Left lung (tissue), 4 donors: ENCODE measurements at regions not wholly inside any gene's neighbourhood (a gene's known extent, or its start where the extent isn't known, plus 50 kb on each side); places are given as distances from the start of the nearest gene placed in this dataset.
"Not testable (repeated sequence)": the region's sequence is repeated elsewhere in the genome, so short reads cannot be mapped to it uniquely, and the experiment has no call there.

Experiments
- ATAC-seq: fragments of 200-7000 bp; cut with Tn5 transposase; one replicate; pipeline ENCODE4 v1.9.1; 2020; ENCODE audit warnings: moderate library complexity
- DNase-seq, 4 donors: peaks; one replicate each; pipeline ENCODE4 v3.0.0-alpha.2; 2013 to 2020
- H3K27ac ChIP-seq, 2 donors: fragments of 200-600 bp; sonication (generic) in 1 of 2; one replicate each; pipeline versions ENCODE4 v1.5.0 to v1.8.0; 2020 to 2021
- H3K27me3 ChIP-seq, 2 donors: fragments of 200-600 bp; sonication (generic) in 1 of 2; one replicate each; pipeline versions ENCODE4 v1.5.0 to v1.8.0; 2020 to 2021
- H3K36me3 ChIP-seq, 2 donors: fragments of 200-600 bp; sonication (generic) in 1 of 2; one replicate each; pipeline versions ENCODE4 v1.5.0 to v1.8.0; 2020 to 2021
- H3K4me1 ChIP-seq, 2 donors: fragments of 200-600 bp; one replicate each; pipeline ENCODE4 v1.8.0; 2021
- H3K4me3 ChIP-seq, 2 donors: fragments of 200-600 bp; sonication (generic) in 1 of 2; one replicate each; pipeline versions ENCODE4 v1.5.0 to v1.8.0; 2020 to 2021; ENCODE audit warnings: mild to moderate bottlenecking in 1 of 2
- H3K9me3 ChIP-seq, 2 donors: fragments of 200-600 bp; sonication (generic) in 1 of 2; one replicate each; pipeline versions ENCODE4 v1.5.0 to v1.8.0; 2020 to 2021
- CTCF ChIP-seq, 2 donors: fragments of 200-600 bp; sonication (generic) in 1 of 2; IDR thresholded peaks; one replicate each; pipeline versions ENCODE4 v1.5.0 to v1.8.0; 2021; ENCODE audit warnings: antibody characterized with exemption in 2 of 2
- intact Hi-C, 2 donors: fragments of 100-400 bp; cut with DNase I; formaldehyde crosslinking; loops; one replicate each; pipeline versions ENCODE4 v1.11.2 to v1.14.2; 2022
- donor health status: DM: no; HTN: yes; CAD: no.
- donor health status: DM: no; HTN: no; CAD: no.

- Histone ChIP-seq H3K27me3 (peaks cover 3 to 90% of the 10 kb centered on the region in 2 donors), H3K4me3 (no peak overlapping the region), H3K36me3 (no peaks in the 10 kb centered on the region), H3K4me1 (no peaks in the 10 kb centered on the region), H3K27ac (no peak overlapping the region), H3K9me3 (no peaks in the 10 kb centered on the region)
- intact Hi-C loops, result no loop called here
- ATAC-seq (no peak), DNase-seq (no peak)
- no peak for TF ChIP-seq CTCF (IDR thresholded peaks at IDR 0.05)
Observed at GRCh38 chr1:29387210-29387609, 150.9 kb downstream of the PTPRU start.

GRCh38 chr1:29386453-29386852, 150.1 kb downstream of the PTPRU start:
- ATAC-seq, intact Hi-C loops, H3K4me1 ChIP-seq, H3K4me3 ChIP-seq, H3K27ac ChIP-seq, H3K9me3 ChIP-seq, DNase-seq, H3K36me3 ChIP-seq: not testable (repeated sequence)
- H3K27me3 ChIP-seq, result peaks cover 3 to 90% of the 10 kb centered on the region in 2 donors

DNA sequence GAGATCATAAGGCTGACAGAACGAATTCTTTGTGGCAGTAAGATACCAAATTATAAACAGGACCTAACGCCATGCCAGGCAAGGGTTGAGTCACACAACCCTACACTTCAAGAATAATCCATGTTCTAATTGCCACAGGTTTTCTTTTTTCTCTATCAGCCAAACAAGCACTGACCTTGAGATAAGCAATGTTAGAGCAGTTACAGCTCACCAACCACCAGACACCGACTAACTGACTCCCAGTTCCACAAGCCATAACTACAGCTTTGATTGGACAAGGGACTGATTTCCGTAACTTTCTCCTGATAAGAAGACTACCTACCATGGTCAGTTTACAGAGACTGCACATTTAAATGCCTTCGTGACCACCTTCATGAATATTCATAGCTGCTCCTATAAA, 149.6 kb downstream of the PTPRU start:
- DNase-seq, result no peak
- Histone ChIP-seq H3K36me3 (no peaks in the 10 kb centered on the region), H3K27ac (no peak overlapping the region), H3K4me3 (no peak overlapping the region), H3K4me1 (no peaks in the 10 kb centered on the region), H3K27me3 (peaks cover 3 to 89% of the 10 kb centered on the region in 2 donors), H3K9me3 (no peaks in the 10 kb centered on the region)
- TF ChIP-seq CTCF (IDR thresholded peaks at IDR 0.05), result no peak
- intact Hi-C loops, result no loop called here
- ATAC-seq, result no peak

- intact Hi-C loops, result no loop called here
- H3K27me3 ChIP-seq, result peaks cover 0 to 75% of the 10 kb centered on the region in 2 donors
Observed at GRCh38 chr1:29384496-29385015, 148.2 kb downstream of the PTPRU start.

GRCh38 chr1:29383746-29384371, 147.5 kb downstream of the PTPRU start:
- intact Hi-C loops, result no loop called here
- no peak for TF ChIP-seq CTCF (IDR thresholded peaks at IDR 0.05)

More at GRCh38 chr1:29384496-29385015, 148.2 kb downstream of the PTPRU start:
- no peak for TF ChIP-seq CTCF (IDR thresholded peaks at IDR 0.05)
- peaks cover 0 to 7% of the 10 kb centered on the region in 2 donors for H3K9me3 ChIP-seq
- no peaks in the 10 kb centered on the region for H3K4me1 ChIP-seq
- no peak overlapping the region for H3K4me3 ChIP-seq
- DNase-seq (no peak), ATAC-seq (no peak)
- no peak overlapping the region for H3K27ac ChIP-seq
- H3K36me3 ChIP-seq, result no peaks in the 10 kb centered on the region

More at GRCh38 chr1:29383746-29384371, 147.5 kb downstream of the PTPRU start:
- no peak for DNase-seq
- no peak for ATAC-seq
- no peak overlapping the region for H3K4me3 ChIP-seq
- H3K4me1 ChIP-seq, result no peaks in the 10 kb centered on the region
- H3K36me3 ChIP-seq, result no peaks in the 10 kb centered on the region
- H3K27ac ChIP-seq, result no peak overlapping the region
- peaks cover 0 to 14% of the 10 kb centered on the region in 2 donors for H3K9me3 ChIP-seq
- H3K27me3 ChIP-seq, result peaks cover 0 to 72% of the 10 kb centered on the region in 2 donors
